ENCODE measurements at regions not wholly inside any gene's neighbourhood (a gene's known extent, or its start where the extent isn't known, plus 50 kb on each side); places are given as distances from the start of the nearest gene placed in this dataset.

GRCh38 chr2:185179743-185180142 lies 558.9 kb upstream of the FSIP2 start:
- Histone ChIP-seq H3K4me2 (ENCODE audit: extremely low read depth, insufficient read depth, low read length) (no peak overlapping the region), H3K27ac (ENCODE audit: insufficient read depth, low read length) (no peak overlapping the region), H3K79me2 (ENCODE audit: control insufficient read depth, insufficient read depth, low read length) (no peaks in the 10 kb centered on the region), H4K20me1 (ENCODE audit: control insufficient read depth, extremely low read depth, insufficient read depth, low read length) (no peaks in the 10 kb centered on the region), H3K4me1 (ENCODE audit: control insufficient read depth, extremely low read depth, insufficient read depth, low read length) (no peaks in the 10 kb centered on the region), H3K27me3 (ENCODE audit: control insufficient read depth, insufficient read depth, low read length) (no peaks in the 10 kb centered on the region), H3K9ac (ENCODE audit: insufficient read depth, low read length) (no peak overlapping the region), H3K4me3 (replicated peaks in 1 of 4; ENCODE audit: control extremely low read depth in 1 of 4, insufficient read depth in 1 of 4, low read depth in 3 of 4, low read length in 4 of 4) (no peak overlapping the region), H3K9me3 (ENCODE audit: control insufficient read depth, insufficient read depth, low read depth, low read length) (no peaks in the 10 kb centered on the region), H2AFZ (ENCODE audit: low read length) (no peak overlapping the region), H3K36me3 (ENCODE audit: control insufficient read depth, insufficient read depth, low read length) (no peaks in the 10 kb centered on the region)
- TF ChIP-seq CTCF (conservative IDR thresholded peaks at IDR 0.05 in 1 of 2, IDR thresholded peaks at IDR 0.05 in 1 of 2; ENCODE audit: low read depth in 1 of 2, low read length in 2 of 2) = no peak
- TF ChIP-seq EZH2 (IDR thresholded peaks at IDR 0.05; ENCODE audit: low read length, missing control alignments) = no peak
- no peak for DNase-seq (ENCODE audit: low read depth in 2 of 2)

- no peak overlapping the region for H3K4me3 ChIP-seq (replicated peaks in 1 of 4; ENCODE audit: control extremely low read depth in 1 of 4, insufficient read depth in 1 of 4, low read depth in 3 of 4, low read length in 4 of 4)
- no peak for DNase-seq (ENCODE audit: low read depth in 2 of 2)
- no peak overlapping the region for H3K4me2 ChIP-seq (ENCODE audit: extremely low read depth, insufficient read depth, low read length)
- H2AFZ ChIP-seq (ENCODE audit: low read length) = no peak overlapping the region
- H3K9me3 ChIP-seq (ENCODE audit: control insufficient read depth, insufficient read depth, low read depth, low read length) = no peaks in the 10 kb centered on the region
- H3K27me3 ChIP-seq (ENCODE audit: control insufficient read depth, insufficient read depth, low read length) = no peaks in the 10 kb centered on the region
- TF ChIP-seq CTCF (conservative IDR thresholded peaks at IDR 0.05 in 1 of 2, IDR thresholded peaks at IDR 0.05 in 1 of 2; ENCODE audit: low read depth in 1 of 2, low read length in 2 of 2) (no peak), EZH2 (IDR thresholded peaks at IDR 0.05; ENCODE audit: low read length, missing control alignments) (no peak)
- H3K9ac ChIP-seq (ENCODE audit: insufficient read depth, low read length) = no peak overlapping the region
- no peaks in the 10 kb centered on the region for H4K20me1 ChIP-seq (ENCODE audit: control insufficient read depth, extremely low read depth, insufficient read depth, low read length)
- no peaks in the 10 kb centered on the region for H3K36me3 ChIP-seq (ENCODE audit: control insufficient read depth, insufficient read depth, low read length)
- H3K79me2 ChIP-seq (ENCODE audit: control insufficient read depth, insufficient read depth, low read length) = no peaks in the 10 kb centered on the region
- no peaks in the 10 kb centered on the region for H3K4me1 ChIP-seq (ENCODE audit: control insufficient read depth, extremely low read depth, insufficient read depth, low read length)
- no peak overlapping the region for H3K27ac ChIP-seq (ENCODE audit: insufficient read depth, low read length)
Measured at GRCh38 chr2:185181901-185182300, 556.7 kb upstream of the FSIP2 start.

GRCh38 chr2:185185044-185185443 lies 553.6 kb upstream of the FSIP2 start:
- H3K9ac ChIP-seq (ENCODE audit: insufficient read depth, low read length) = no peak overlapping the region
- TF ChIP-seq CTCF (conservative IDR thresholded peaks at IDR 0.05 in 1 of 2, IDR thresholded peaks at IDR 0.05 in 1 of 2; ENCODE audit: low read depth in 1 of 2, low read length in 2 of 2) (no peak), EZH2 (IDR thresholded peaks at IDR 0.05; ENCODE audit: low read length, missing control alignments) (no peak)

More at GRCh38 chr2:185185044-185185443, 553.6 kb upstream of the FSIP2 start:
- Histone ChIP-seq H3K79me2 (ENCODE audit: control insufficient read depth, insufficient read depth, low read length) (no peaks in the 10 kb centered on the region), H3K9me3 (ENCODE audit: control insufficient read depth, insufficient read depth, low read depth, low read length) (no peaks in the 10 kb centered on the region), H3K27me3 (ENCODE audit: control insufficient read depth, insufficient read depth, low read length) (no peaks in the 10 kb centered on the region), H2AFZ (ENCODE audit: low read length) (no peak overlapping the region), H3K4me1 (ENCODE audit: control insufficient read depth, extremely low read depth, insufficient read depth, low read length) (no peaks in the 10 kb centered on the region), H4K20me1 (ENCODE audit: control insufficient read depth, extremely low read depth, insufficient read depth, low read length) (no peaks in the 10 kb centered on the region), H3K27ac (ENCODE audit: insufficient read depth, low read length) (no peak overlapping the region), H3K36me3 (ENCODE audit: control insufficient read depth, insufficient read depth, low read length) (no peaks in the 10 kb centered on the region), H3K4me3 (replicated peaks in 1 of 4; ENCODE audit: control extremely low read depth in 1 of 4, insufficient read depth in 1 of 4, low read depth in 3 of 4, low read length in 4 of 4) (no peak overlapping the region), H3K4me2 (ENCODE audit: extremely low read depth, insufficient read depth, low read length) (no peak overlapping the region)
- no peak for DNase-seq (ENCODE audit: low read depth in 2 of 2)
